ENCODE measurements at regions not wholly inside any gene's neighbourhood (a gene's known extent, or its start where the extent isn't known, plus 50 kb on each side); places are given as distances from the start of the nearest gene placed in this dataset.

- no peak for TF ChIP-seq CTCF (IDR thresholded peaks at IDR 0.05)
- no peak for TF ChIP-seq POLR2A (IDR thresholded peaks at IDR 0.05)
- TF ChIP-seq POLR2AphosphoS5 (IDR thresholded peaks at IDR 0.05; ENCODE audit: insufficient read depth in 1 of 2, low read depth in 1 of 2): no peak
Observed at GRCh38 chr2:64879745-64880144, 109.5 kb upstream of the SLC1A4 start.
